IMR-90 (cell line): ENCODE measurements at regions not wholly inside any gene's neighbourhood (a gene's known extent, or its start where the extent isn't known, plus 50 kb on each side); places are given as distances from the start of the nearest gene placed in this dataset.

Experiments used
- ATAC-seq: fragments of 200-7000 bp; cut with Tn5 transposase; 2 replicates; pipeline ENCODE4 v1.9.1; 2020; ENCODE audit warnings: low read depth, mild to moderate bottlenecking, moderate library complexity
- BruUV-seq: library from RNA; stranded (reverse); fragments of 400-500 nt; replicated peaks from 2 replicates; lab custom pipeline; 2021; lab: Mats Ljungman, UMichigan
- CTCF ChIA-PET: fragments of 300-600 bp; formaldehyde crosslinking; extraction: SDS; loops from one replicate; lab custom pipeline; 2021; ENCODE audit warnings: antibody characterized with exemption; lab: Yijun Ruan, JAX
- POLR2A ChIA-PET: fragments of 300-600 bp; sonication (Branson Sonifier 250); formaldehyde crosslinking; loops from one replicate; lab custom pipeline; 2022; ENCODE audit warnings: antibody characterized with exemption; ENCODE audit not compliant: unreplicated experiment; lab: Charles Lee
- DNase-seq: peaks from one replicate; pipeline ENCODE4 v3.0.0; 2013
- H2AFZ ChIP-seq: replicated peaks from 2 replicates; pipeline ENCODE3; 2013; ENCODE audit warnings: low read length, mild to moderate bottlenecking; ENCODE audit not compliant: poor library complexity
- H2AK5ac ChIP-seq: 2 replicates; pipeline ENCODE4 v1.6.1; 2013; ENCODE audit warnings: low read depth, low read length, inconsistent platforms
- H2AK9ac ChIP-seq: replicated peaks from 2 replicates; pipeline ENCODE3; 2013; ENCODE audit warnings: mild to moderate bottlenecking, low read depth, low read length, moderate library complexity; ENCODE audit not compliant: poor library complexity
- H2BK120ac ChIP-seq: 2 replicates; pipeline ENCODE4 v1.6.1; 2013; ENCODE audit warnings: low read depth, low read length, inconsistent platforms
- H2BK15ac ChIP-seq: 3 replicates; pipeline ENCODE4 v1.6.1; 2013; ENCODE audit warnings: low read depth, low read length, inconsistent platforms
- H2BK20ac ChIP-seq: 2 replicates; pipeline ENCODE4 v1.6.1; 2013; ENCODE audit warnings: low read depth, mild to moderate bottlenecking, inconsistent platforms, low read length, moderate library complexity
- H2BK5ac ChIP-seq: 2 replicates; pipeline ENCODE4 v1.6.1; 2013; ENCODE audit warnings: mild to moderate bottlenecking, low read depth, low read length, inconsistent platforms; ENCODE audit not compliant: poor library complexity, severe bottlenecking
- H3K14ac ChIP-seq: replicated peaks from 2 replicates; pipeline ENCODE4 v1.6.1; 2013; ENCODE audit warnings: low read depth, low read length, inconsistent platforms
- H3K18ac ChIP-seq: 2 replicates; pipeline ENCODE4 v1.6.1; 2013; ENCODE audit warnings: low read depth, low read length, control low read depth
- H3K23ac ChIP-seq: 2 replicates; pipeline ENCODE4 v1.6.1; 2013; ENCODE audit warnings: low read depth, low read length, inconsistent platforms
- H3K27ac ChIP-seq: 2 replicates; pipeline ENCODE4 v1.5.1; 2013; ENCODE audit warnings: mild to moderate bottlenecking, control low read depth, low read length; ENCODE audit not compliant: insufficient read depth
- H3K27me3 ChIP-seq: 2 replicates; pipeline ENCODE4 v1.6.1; 2013; ENCODE audit warnings: low read length; ENCODE audit not compliant: control insufficient read depth, insufficient read depth
- H3K36me3 ChIP-seq: 2 replicates; pipeline ENCODE4 v1.6.1; 2013; ENCODE audit warnings: low read length, mixed read lengths; ENCODE audit not compliant: control insufficient read depth, insufficient read depth
- H3K4ac ChIP-seq: 2 replicates; pipeline ENCODE4 v1.6.1; 2013; ENCODE audit warnings: low read depth, low read length, inconsistent platforms
- H3K4me1 ChIP-seq: 2 replicates; pipeline ENCODE4 v1.6.1; 2013; ENCODE audit warnings: low read length, mixed read lengths; ENCODE audit not compliant: control insufficient read depth, insufficient read depth
- H3K4me2 ChIP-seq: 2 replicates; pipeline ENCODE4 v1.6.1; 2013; ENCODE audit warnings: low read depth, mild to moderate bottlenecking, control low read depth, low read length, moderate library complexity
- H3K4me3 ChIP-seq: 2 replicates; pipeline ENCODE4 v1.5.1; 2013; ENCODE audit warnings: low read depth, mild to moderate bottlenecking, control low read depth, low read length, moderate library complexity; ENCODE audit not compliant: insufficient read depth
- H3K56ac ChIP-seq: 2 replicates; pipeline ENCODE4 v1.6.1; 2013; ENCODE audit warnings: low read length, inconsistent platforms; ENCODE audit not compliant: insufficient read depth; ENCODE audit errors: extremely low read depth
- H3K79me1 ChIP-seq, 2 experiments: 2 replicates each; pipeline ENCODE4 v1.6.1; 2013; ENCODE audit warnings: low read length in 2 of 2, inconsistent platforms in 1 of 2, low read depth in 1 of 2
- H3K9ac ChIP-seq: 2 replicates; pipeline ENCODE4 v1.6.1; 2013; ENCODE audit warnings: low read depth, low read length, control low read depth
- H3K9me1 ChIP-seq: 2 replicates; pipeline ENCODE4 v1.6.1; 2013; ENCODE audit warnings: low read length, inconsistent platforms; ENCODE audit not compliant: insufficient read depth
- H3K9me3 ChIP-seq: 2 replicates; pipeline ENCODE4 v1.6.1; 2013; ENCODE audit warnings: low read length; ENCODE audit not compliant: control insufficient read depth, insufficient read depth
- H4K20me1 ChIP-seq: 2 replicates; pipeline ENCODE4 v1.6.1; 2013; ENCODE audit warnings: low read length, inconsistent platforms; ENCODE audit not compliant: insufficient read depth
- H4K5ac ChIP-seq: 2 replicates; pipeline ENCODE4 v1.6.1; 2013; ENCODE audit warnings: mild to moderate bottlenecking, low read depth, low read length, control low read depth
- H4K8ac ChIP-seq, 2 experiments: 2 replicates each; pipeline ENCODE4 v1.6.1; 2013; ENCODE audit warnings: low read depth in 2 of 2, low read length in 2 of 2, control low read depth in 1 of 2, inconsistent platforms in 1 of 2
- H4K91ac ChIP-seq: 2 replicates; pipeline ENCODE4 v1.6.1; 2013; ENCODE audit warnings: low read depth, low read length, inconsistent platforms; ENCODE audit not compliant: insufficient read depth
- BHLHE40 ChIP-seq: fragments of 150-350 bp; IDR thresholded peaks from 2 replicates; pipeline ENCODE4 v1.6.1; 2016; ENCODE audit warnings: mild to moderate bottlenecking, low read depth, low read length
- FOS ChIP-seq: fragments of 150-350 bp; IDR thresholded peaks from 2 replicates; pipeline ENCODE4 v1.6.1; 2016; ENCODE audit warnings: low read depth, low read length
- MAFK ChIP-seq: IDR thresholded peaks from 2 replicates; pipeline ENCODE4 v1.6.1; 2012; ENCODE audit warnings: low read depth, low read length, improper control_type of control experiment
- MAZ ChIP-seq: IDR thresholded peaks from 2 replicates; pipeline ENCODE4 v1.6.1; 2012; ENCODE audit warnings: low read depth, mild to moderate bottlenecking, low read length, improper control_type of control experiment, moderate library complexity, borderline replicate concordance
- SMC3 ChIP-seq: fragments of 150-350 bp; IDR thresholded peaks from 2 replicates; pipeline ENCODE4 v1.6.1; 2016; ENCODE audit warnings: low read depth, mild to moderate bottlenecking, antibody characterized with exemption, low read length, moderate library complexity
- WGBS, 2 experiments: methylation state at CpG; one replicate each; pipeline versions ENCODE4 v1.1.5 to v1.1.7; 2013; ENCODE audit warnings: missing lambda C conversion rate in 2 of 2; ENCODE audit not compliant: insufficient read length in 1 of 2; ENCODE audit errors: extremely low coverage in 2 of 2; 5-methylcytosine and 5-hydroxymethylcytosine counted together
- dilution Hi-C: fragments of 300-500 bp; cut with HindIII; formaldehyde crosslinking; loops from one replicate; pipeline ENCODE4 v1.14.3; 2018; ENCODE audit warnings: low sequenced_read_pairs; ENCODE audit not compliant: unreplicated experiment
- in situ Hi-C: fragments of 300-500 bp; cut with MboI; formaldehyde crosslinking; loops from 3 replicates; pipeline ENCODE4 v1.14.3; 2019; ENCODE audit warnings: low sequenced_read_pairs, inconsistent platforms, mixed read lengths
- intact Hi-C: fragments of 100-400 bp; cut with micrococcal nuclease; formaldehyde crosslinking; loops from 2 replicates; pipeline ENCODE4 v1.10.0; 2022

- ATAC-seq (no peak), DNase-seq (no peak)
- no peaks in the 10 kb centered on the region for H3K36me3 ChIP-seq
- H3K27ac ChIP-seq, result no peak overlapping the region
- no peaks in the 10 kb centered on the region for H3K79me1 ChIP-seq
- no peak overlapping the region for H3K56ac ChIP-seq
- H2BK120ac ChIP-seq, result no peak overlapping the region
- no CpG with 5 or more reads among the region's 6 CpGs for WGBS, 2 experiments
- intact Hi-C loops, result no loop called here
- TF ChIP-seq MAFK, result no peak
- TF ChIP-seq FOS, result no peak
- no peak for TF ChIP-seq SMC3
- TF ChIP-seq BHLHE40, result no peak
- no peak for TF ChIP-seq MAZ
- no peaks in the 10 kb centered on the region for H4K20me1 ChIP-seq
- H4K91ac ChIP-seq, result no peak overlapping the region
- H3K23ac ChIP-seq, result no peak overlapping the region
- in situ Hi-C loops, result no loop called here
- H3K9me3 ChIP-seq, result peaks cover 26% of the 10 kb centered on the region
- H3K4me2 ChIP-seq, result no peak overlapping the region
- no peak overlapping the region for H3K4me3 ChIP-seq
- H2AK5ac ChIP-seq, result no peak overlapping the region
- no peak overlapping the region for H2BK5ac ChIP-seq
- no peaks in the 10 kb centered on the region for H3K9me1 ChIP-seq
- H2AK9ac ChIP-seq, result no peak overlapping the region
- no peak overlapping the region for H4K5ac ChIP-seq
- ChIA-PET CTCF (no interaction called here), POLR2A (no interaction called here)
- no peak overlapping the region for H3K14ac ChIP-seq
- H3K4me1 ChIP-seq, result no peaks in the 10 kb centered on the region
- H4K8ac ChIP-seq, result no peak overlapping the region
- H2BK15ac ChIP-seq, result no peak overlapping the region
- no peak overlapping the region for H3K9ac ChIP-seq
- no peaks in the 10 kb centered on the region for H3K27me3 ChIP-seq
- dilution Hi-C loops, result no loop called here
- H2BK20ac ChIP-seq, result no peak overlapping the region
- no peak overlapping the region for H2AFZ ChIP-seq
- H3K4ac ChIP-seq, result no peak overlapping the region
- BruUV-seq, result no TSS peak
- no peak overlapping the region for H3K18ac ChIP-seq
Observed at GRCh38 chr5:3122985-3123762, 371.7 kb upstream of the IRX2 start.
